ENCODE measurements at regions not wholly inside any gene's neighbourhood (a gene's known extent, or its start where the extent isn't known, plus 50 kb on each side); places are given as distances from the start of the nearest gene placed in this dataset.

- TF ChIP-seq CTCF (IDR thresholded peaks at IDR 0.05; ENCODE audit: borderline replicate concordance, extremely low read depth, low read length, poor library complexity, severe bottlenecking) (no peak), EZH2 (IDR thresholded peaks at IDR 0.05; ENCODE audit: borderline replicate concordance, low read depth, low read length, severe bottlenecking) (no peak)
Observed at GRCh38 chr4:160546201-160546600, 1443.3 kb downstream of the RAPGEF2 start.
